GM10266 (cell line): ENCODE measurements at regions not wholly inside any gene's neighbourhood (a gene's known extent, or its start where the extent isn't known, plus 50 kb on each side); places are given as distances from the start of the nearest gene placed in this dataset.

Experiments used
- DNase-seq: peaks from one replicate; pipeline ENCODE4 v3.0.0; 2012; ENCODE audit errors: extremely low spot score
- CTCF ChIP-seq: IDR thresholded peaks from 2 replicates; pipeline ENCODE4 v1.5.1; 2012; ENCODE audit warnings: mild to moderate bottlenecking, low read depth; ENCODE audit not compliant: control insufficient read depth, insufficient read depth; ENCODE audit errors: missing control alignments

DNA sequence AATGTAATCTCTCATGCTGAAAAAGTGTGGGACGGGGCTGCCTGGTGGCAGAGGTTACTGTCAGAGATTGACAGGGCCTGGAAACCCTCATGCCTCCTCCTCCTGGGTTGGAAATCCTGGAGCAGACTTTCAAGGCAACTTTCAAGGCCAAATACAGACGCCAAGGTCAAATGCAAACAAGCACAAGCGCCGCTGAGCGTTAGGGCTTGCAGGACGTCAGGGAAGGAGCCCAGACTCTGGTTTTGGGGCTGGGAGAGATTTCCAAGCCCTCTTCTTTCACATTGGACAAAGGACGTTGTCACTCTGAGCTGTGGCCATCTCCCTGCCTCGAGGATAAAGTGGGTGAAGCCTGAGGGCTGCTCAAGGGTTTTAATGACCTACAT is 120.1 kb downstream of the TWIST2 start:
- TF ChIP-seq CTCF, result no peak

GRCh38 chr2:238968616-238969384 is 120.9 kb downstream of the TWIST2 start:
- no peak for DNase-seq
- no peak for TF ChIP-seq CTCF

More for the DNA sequence above, 120.1 kb downstream of the TWIST2 start:
- DNase-seq, result no peak

DNA sequence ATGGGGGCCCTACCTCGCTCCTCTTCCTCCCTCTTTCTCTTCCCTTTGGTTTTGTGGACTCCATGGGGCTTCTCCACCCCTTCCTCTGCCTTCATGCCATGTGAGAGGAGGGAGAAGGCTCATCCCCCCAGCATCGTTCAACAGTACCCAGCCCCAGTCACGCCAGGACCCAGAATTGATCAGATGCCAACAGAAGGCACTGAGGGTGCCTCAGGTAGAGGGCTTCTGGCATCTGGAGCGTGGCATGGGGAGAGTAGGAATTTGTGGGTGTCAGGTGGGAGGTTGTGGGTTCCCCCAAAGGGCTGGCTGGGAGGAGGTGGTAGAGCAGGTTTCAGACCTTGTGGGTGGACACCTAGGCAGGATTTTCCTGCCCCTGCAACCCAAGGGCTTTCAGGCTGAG is 122.0 kb downstream of the TWIST2 start:
- DNase-seq, result no peak
- TF ChIP-seq CTCF, result no peak

DNA sequence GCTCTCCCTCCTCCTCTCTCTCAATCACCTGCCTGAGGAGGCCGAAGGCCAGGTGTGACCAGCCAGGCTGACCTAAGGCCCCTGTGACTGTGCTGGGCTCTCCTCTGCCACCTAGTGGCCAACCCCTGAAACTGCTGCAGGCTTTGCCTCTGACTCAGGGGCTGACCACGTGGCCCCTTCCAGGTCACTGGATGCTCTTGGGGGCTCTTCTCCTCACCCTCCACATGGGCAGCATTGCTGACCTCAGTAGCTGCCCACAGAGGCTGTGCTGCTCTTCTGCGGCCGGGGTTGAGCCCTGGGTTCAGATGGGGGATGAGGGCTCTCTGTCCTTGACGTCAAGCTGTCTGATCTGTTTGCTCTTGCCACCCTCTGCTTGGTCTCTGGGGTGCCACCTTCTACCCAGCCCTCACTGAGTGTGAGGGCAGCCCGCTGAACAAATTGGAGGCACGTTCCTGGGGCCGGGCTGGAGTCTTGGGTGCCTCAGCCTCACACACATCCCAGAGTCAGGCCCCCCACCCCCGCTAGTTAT is 122.7 kb downstream of the TWIST2 start:
- DNase-seq, result peak; percentile 84
- TF ChIP-seq CTCF, result peak; percentile 96

- TF ChIP-seq CTCF, result no peak
- DNase-seq, result no peak
Observed at GRCh38 chr2:238971318-238972145, 123.6 kb downstream of the TWIST2 start.

GRCh38 chr2:238972146-238972445 is 124.2 kb downstream of the TWIST2 start:
- DNase-seq, result no peak
- no peak for TF ChIP-seq CTCF
